ENCODE measurements at regions not wholly inside any gene's neighbourhood (a gene's known extent, or its start where the extent isn't known, plus 50 kb on each side); places are given as distances from the start of the nearest gene placed in this dataset.

DNA sequence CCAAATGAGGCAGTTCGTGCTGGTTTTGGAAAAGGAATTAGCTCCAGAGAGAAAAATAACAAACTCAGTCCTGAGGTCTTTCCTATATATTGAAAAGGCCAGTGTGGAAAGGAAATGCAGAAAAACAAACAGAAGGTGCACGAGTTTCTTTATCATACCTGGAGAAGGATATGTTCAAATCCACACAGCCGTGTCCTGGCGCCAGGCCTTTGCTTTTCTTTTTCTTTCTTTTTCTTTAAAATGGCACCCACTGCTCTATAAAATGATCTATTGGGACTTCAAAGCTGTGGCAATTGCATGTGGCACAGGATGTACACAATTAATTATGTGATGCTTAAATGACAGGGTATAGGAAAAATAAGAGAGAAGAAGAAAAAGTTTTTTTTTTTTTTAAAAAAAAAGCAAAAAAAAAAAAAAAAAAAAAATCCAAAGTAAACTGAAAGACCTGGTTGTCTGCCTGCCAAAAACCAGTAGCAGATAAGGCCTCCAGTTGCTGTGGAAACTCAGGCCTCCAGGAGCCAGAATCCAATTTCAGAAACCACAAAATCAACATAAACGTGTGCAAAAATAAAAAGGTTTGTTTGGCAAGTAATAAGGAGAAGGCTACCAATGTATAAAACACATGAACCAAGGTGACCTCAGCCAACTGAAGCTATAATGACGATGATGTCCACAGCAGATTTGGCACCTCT is 957.6 kb upstream of the SOX9 start:
- Mint-ChIP-seq H3K4me1 (no peaks in the 10 kb centered on the region), H3K36me3 (ENCODE audit: low read depth) (no peaks in the 10 kb centered on the region), H3K9me3 (no peaks in the 10 kb centered on the region), H3K27ac (no peak overlapping the region; the same call in 1 of the 2 replicates), H3K27me3 (ENCODE audit: insufficient read depth, low read depth, poor library complexity) (no peaks in the 10 kb centered on the region), H3K4me3 (no peak overlapping the region)
- Histone ChIP-seq H4K20me1 (replicated peaks; ENCODE audit: insufficient read depth) (no peaks in the 10 kb centered on the region), H2AFZ (no peak overlapping the region), H3K4me1 (ENCODE audit: insufficient read depth) (no peaks in the 10 kb centered on the region), H3K27me3 (ENCODE audit: insufficient read depth) (no peaks in the 10 kb centered on the region), H3K79me2 (replicated peaks; ENCODE audit: insufficient read depth) (no peaks in the 10 kb centered on the region), H3K9me2 (ENCODE audit: insufficient read depth) (no peaks in the 10 kb centered on the region), H3F3A (replicated peaks; ENCODE audit: low read depth) (no peaks in the 10 kb centered on the region), H3K27ac (ENCODE audit: low read depth) (no peak overlapping the region), H3K4me3 (no peak overlapping the region), H3K36me3 (ENCODE audit: insufficient read depth) (no peaks in the 10 kb centered on the region), H3K4me2 (no peak overlapping the region)
- DNase-seq (ENCODE audit: low spot score) (no peak), ATAC-seq (no peak)
- TF ChIP-seq, protein P1, sequence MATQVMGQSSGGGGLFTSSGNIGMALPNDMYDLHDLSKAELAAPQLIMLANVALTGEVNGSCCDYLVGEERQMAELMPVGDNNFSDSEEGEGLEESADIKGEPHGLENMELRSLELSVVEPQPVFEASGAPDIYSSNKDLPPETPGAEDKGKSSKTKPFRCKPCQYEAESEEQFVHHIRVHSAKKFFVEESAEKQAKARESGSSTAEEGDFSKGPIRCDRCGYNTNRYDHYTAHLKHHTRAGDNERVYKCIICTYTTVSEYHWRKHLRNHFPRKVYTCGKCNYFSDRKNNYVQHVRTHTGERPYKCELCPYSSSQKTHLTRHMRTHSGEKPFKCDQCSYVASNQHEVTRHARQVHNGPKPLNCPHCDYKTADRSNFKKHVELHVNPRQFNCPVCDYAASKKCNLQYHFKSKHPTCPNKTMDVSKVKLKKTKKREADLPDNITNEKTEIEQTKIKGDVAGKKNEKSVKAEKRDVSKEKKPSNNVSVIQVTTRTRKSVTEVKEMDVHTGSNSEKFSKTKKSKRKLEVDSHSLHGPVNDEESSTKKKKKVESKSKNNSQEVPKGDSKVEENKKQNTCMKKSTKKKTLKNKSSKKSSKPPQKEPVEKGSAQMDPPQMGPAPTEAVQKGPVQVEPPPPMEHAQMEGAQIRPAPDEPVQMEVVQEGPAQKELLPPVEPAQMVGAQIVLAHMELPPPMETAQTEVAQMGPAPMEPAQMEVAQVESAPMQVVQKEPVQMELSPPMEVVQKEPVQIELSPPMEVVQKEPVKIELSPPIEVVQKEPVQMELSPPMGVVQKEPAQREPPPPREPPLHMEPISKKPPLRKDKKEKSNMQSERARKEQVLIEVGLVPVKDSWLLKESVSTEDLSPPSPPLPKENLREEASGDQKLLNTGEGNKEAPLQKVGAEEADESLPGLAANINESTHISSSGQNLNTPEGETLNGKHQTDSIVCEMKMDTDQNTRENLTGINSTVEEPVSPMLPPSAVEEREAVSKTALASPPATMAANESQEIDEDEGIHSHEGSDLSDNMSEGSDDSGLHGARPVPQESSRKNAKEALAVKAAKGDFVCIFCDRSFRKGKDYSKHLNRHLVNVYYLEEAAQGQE (IDR thresholded peaks at IDR 0.05; ENCODE audit: unreplicated experiment), result no peak
- TF ChIP-seq JUNB (IDR thresholded peaks at IDR 0.05; ENCODE audit: unreplicated experiment), result no peak

DNA sequence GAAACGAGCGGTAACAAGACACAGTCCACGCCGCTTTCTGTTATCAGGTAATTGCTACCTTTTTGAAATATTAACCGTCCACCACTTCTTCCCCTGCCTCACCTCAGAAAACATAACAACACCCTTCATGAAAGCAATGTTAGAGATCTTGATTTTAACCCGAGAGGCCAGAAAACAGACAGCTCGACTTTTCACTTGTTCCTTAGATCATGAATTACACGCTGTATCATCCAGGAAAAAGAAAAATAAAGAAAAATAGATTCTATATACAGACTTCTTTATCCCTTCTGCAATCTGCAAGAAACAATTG is 957.1 kb upstream of the SOX9 start:
- no peak overlapping the region for H3K4me3 Mint-ChIP-seq
- H3K9me3 Mint-ChIP-seq, result no peaks in the 10 kb centered on the region
- no peak for TF ChIP-seq CREB1 (CRISPR knock-in tag; IDR thresholded peaks at IDR 0.05; ENCODE audit: low read depth)
- no peak for TF ChIP-seq ZNF331 (CRISPR knock-in tag; IDR thresholded peaks at IDR 0.05; ENCODE audit: low read depth)
- TF ChIP-seq, protein P1 (IDR thresholded peaks at IDR 0.05; ENCODE audit: unreplicated experiment), result no peak
- Histone ChIP-seq H2AFZ (no peak overlapping the region), H4K20me1 (replicated peaks; ENCODE audit: insufficient read depth) (no peaks in the 10 kb centered on the region), H3K36me3 (ENCODE audit: insufficient read depth) (no peaks in the 10 kb centered on the region), H3F3A (replicated peaks; ENCODE audit: low read depth) (no peaks in the 10 kb centered on the region), H3K79me2 (replicated peaks; ENCODE audit: insufficient read depth) (no peaks in the 10 kb centered on the region), H3K9me2 (ENCODE audit: insufficient read depth) (no peaks in the 10 kb centered on the region), H3K27ac (ENCODE audit: low read depth) (no peak overlapping the region), H3K27me3 (ENCODE audit: insufficient read depth) (no peaks in the 10 kb centered on the region), H3K4me1 (ENCODE audit: insufficient read depth) (no peaks in the 10 kb centered on the region), H3K4me2 (no peak overlapping the region), H3K4me3 (no peak overlapping the region)
- H3K4me1 Mint-ChIP-seq, result no peaks in the 10 kb centered on the region; the same call in 2 of the 3 replicates
- H3K27me3 Mint-ChIP-seq (ENCODE audit: insufficient read depth, low read depth, poor library complexity), result no peaks in the 10 kb centered on the region
- H3K27ac Mint-ChIP-seq, result no peak overlapping the region; the same call in 1 of the 2 replicates
- H3K36me3 Mint-ChIP-seq (ENCODE audit: low read depth), result no peaks in the 10 kb centered on the region
- DNase-seq (ENCODE audit: low spot score), result no peak
- ATAC-seq, result no peak

Measured in GM23338 (cell line).